ENCODE measurements at regions not wholly inside any gene's neighbourhood (a gene's known extent, or its start where the extent isn't known, plus 50 kb on each side); places are given as distances from the start of the nearest gene placed in this dataset.
A peak's percentile ranks its signal among the peaks of the same experiment; 100 is the strongest.
"Not testable (repeated sequence)": the region's sequence is repeated elsewhere in the genome, so short reads cannot be mapped to it uniquely, and the experiment has no call there.

- CTCF ChIA-PET = no interaction called here
- Mint-ChIP-seq H3K36me3 (ENCODE audit: low read depth) (no peaks in the 10 kb centered on the region), H3K9me3 (no peaks in the 10 kb centered on the region), H3K4me3 (no peak overlapping the region), H3K4me1 (ENCODE audit: low read depth) (no peaks in the 10 kb centered on the region), H3K27ac (no peak overlapping the region), H3K27me3 (ENCODE audit: low read depth) (peaks cover 2% of the 10 kb centered on the region)
- no peak for DNase-seq
- intact Hi-C loops (cut with micrococcal nuclease) = no loop called here
Measured at GRCh38 chr14:34053666-34054065, 102.8 kb upstream of the EGLN3 start.

GRCh38 chr14:34052658-34053014 is 101.8 kb upstream of the EGLN3 start:
- H3K27me3 Mint-ChIP-seq (ENCODE audit: low read depth) = peaks cover 2% of the 10 kb centered on the region
- H3K4me1 Mint-ChIP-seq (ENCODE audit: low read depth) = no peaks in the 10 kb centered on the region
- no peak overlapping the region for H3K4me3 Mint-ChIP-seq
- CTCF ChIA-PET = no interaction called here
- H3K36me3 Mint-ChIP-seq (ENCODE audit: low read depth) = no peaks in the 10 kb centered on the region
- intact Hi-C loops (cut with micrococcal nuclease) = no loop called here
- no peaks in the 10 kb centered on the region for H3K9me3 Mint-ChIP-seq
- no peak for DNase-seq
- H3K27ac Mint-ChIP-seq = no peak overlapping the region

GRCh38 chr14:34051966-34052657 is 101.2 kb upstream of the EGLN3 start:
- CTCF ChIA-PET = no interaction called here
- Mint-ChIP-seq H3K27me3 (ENCODE audit: low read depth) (peaks cover 2% of the 10 kb centered on the region), H3K4me3 (no peak overlapping the region), H3K36me3 (ENCODE audit: low read depth) (no peaks in the 10 kb centered on the region), H3K27ac (no peak overlapping the region), H3K4me1 (ENCODE audit: low read depth) (no peaks in the 10 kb centered on the region), H3K9me3 (no peaks in the 10 kb centered on the region)
- intact Hi-C loops (cut with micrococcal nuclease) = no loop called here
- DNase-seq = no peak

GRCh38 chr14:34050606-34051005 is 99.7 kb upstream of the EGLN3 start:
- H3K9me3 Mint-ChIP-seq = no peaks in the 10 kb centered on the region
- no peak overlapping the region for H3K4me3 Mint-ChIP-seq
- intact Hi-C loops (cut with micrococcal nuclease) = no loop called here
- peaks cover 5% of the 10 kb centered on the region for H3K4me1 Mint-ChIP-seq (ENCODE audit: low read depth)
- no peak overlapping the region for H3K27ac Mint-ChIP-seq
- no peaks in the 10 kb centered on the region for H3K27me3 Mint-ChIP-seq (ENCODE audit: low read depth)
- CTCF ChIA-PET = no interaction called here
- DNase-seq = no peak
- H3K36me3 Mint-ChIP-seq (ENCODE audit: low read depth) = no peaks in the 10 kb centered on the region

GRCh38 chr14:34049790-34050189 is 98.9 kb upstream of the EGLN3 start:
- Mint-ChIP-seq H3K4me1 (ENCODE audit: low read depth) (peaks cover 10% of the 10 kb centered on the region), H3K36me3 (ENCODE audit: low read depth) (no peaks in the 10 kb centered on the region), H3K27ac (no peak overlapping the region), H3K4me3 (no peak overlapping the region), H3K9me3 (no peaks in the 10 kb centered on the region), H3K27me3 (ENCODE audit: low read depth) (no peaks in the 10 kb centered on the region)
- DNase-seq = no peak
- intact Hi-C loops (cut with micrococcal nuclease) = no loop called here
- CTCF ChIA-PET = no interaction called here

GRCh38 chr14:34049187-34049586 is 98.3 kb upstream of the EGLN3 start:
- intact Hi-C loops (cut with micrococcal nuclease); H3K4me3 Mint-ChIP-seq: not testable (repeated sequence)

DNA sequence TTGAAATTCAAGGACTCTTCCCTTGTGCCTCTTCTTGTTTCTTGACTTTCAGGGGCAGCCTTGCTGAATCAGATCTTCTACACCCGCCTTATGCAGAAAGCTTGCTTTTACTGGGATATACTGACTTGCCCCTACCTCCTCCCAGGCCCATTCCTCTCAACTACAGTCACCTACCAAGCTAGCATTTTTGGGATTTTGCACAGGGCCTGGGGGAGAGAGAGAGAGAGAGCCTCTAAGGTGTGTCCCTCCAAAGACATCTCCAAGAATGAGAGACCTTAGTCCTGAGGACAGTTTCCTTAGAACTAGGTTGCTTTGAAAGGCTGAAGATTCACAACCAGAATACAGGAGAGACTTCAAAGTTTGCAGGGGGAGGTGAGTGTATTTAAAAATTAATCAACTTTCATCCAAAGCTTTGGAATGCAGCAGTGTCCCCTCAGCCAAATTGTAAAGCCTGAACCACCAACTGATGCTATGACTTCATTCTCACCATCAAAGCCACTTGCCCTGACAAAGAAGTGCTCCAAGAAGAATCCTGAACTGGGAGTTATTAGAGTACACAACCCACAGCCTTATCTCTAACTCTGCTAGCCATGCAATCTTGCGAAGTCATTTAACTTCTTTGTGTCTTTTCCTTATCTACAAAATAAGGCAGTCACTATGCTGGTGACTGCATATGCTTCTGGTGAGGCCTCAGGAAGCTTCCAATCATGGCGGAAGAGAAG is 96.1 kb upstream of the EGLN3 start:
- Mint-ChIP-seq H3K36me3 (ENCODE audit: low read depth) (no peaks in the 10 kb centered on the region), H3K27ac (no peak overlapping the region), H3K4me3 (no peak overlapping the region), H3K9me3 (no peaks in the 10 kb centered on the region), H3K27me3 (ENCODE audit: low read depth) (no peaks in the 10 kb centered on the region), H3K4me1 (ENCODE audit: low read depth) (peaks cover 25% of the 10 kb centered on the region)
- intact Hi-C loops (cut with micrococcal nuclease) = no loop called here
- no peak for DNase-seq
- CTCF ChIA-PET = no interaction called here

More at GRCh38 chr14:34049187-34049586, 98.3 kb upstream of the EGLN3 start:
- DNase-seq; CTCF ChIA-PET; H3K36me3 Mint-ChIP-seq (ENCODE audit: low read depth); H3K27ac Mint-ChIP-seq; H3K27me3 Mint-ChIP-seq (ENCODE audit: low read depth); H3K9me3 Mint-ChIP-seq: not testable (repeated sequence)
- peaks cover 16% of the 10 kb centered on the region for H3K4me1 Mint-ChIP-seq (ENCODE audit: low read depth)

- Mint-ChIP-seq H3K27me3 (ENCODE audit: low read depth) (no peaks in the 10 kb centered on the region), H3K27ac (no peak overlapping the region), H3K36me3 (ENCODE audit: low read depth) (no peaks in the 10 kb centered on the region), H3K4me3 (no peak overlapping the region), H3K4me1 (ENCODE audit: low read depth) (peaks cover 25% of the 10 kb centered on the region), H3K9me3 (no peaks in the 10 kb centered on the region)
- peak; percentile 10 for DNase-seq
- intact Hi-C loops (cut with micrococcal nuclease) = loop anchor here (5.0 kb wide), 2 partner anchors 202 to 418 kb away; partner anchors contain the start of gene SPTSSA
- CTCF ChIA-PET = no interaction called here
Measured at GRCh38 chr14:34044666-34045306, 93.9 kb upstream of the EGLN3 start.

GRCh38 chr14:34044373-34044637 is 93.4 kb upstream of the EGLN3 start:
- H3K27ac Mint-ChIP-seq = peak overlapping the region; percentile 54
- CTCF ChIA-PET = no interaction called here
- no peak overlapping the region for H3K4me3 Mint-ChIP-seq
- peaks cover 25% of the 10 kb centered on the region for H3K4me1 Mint-ChIP-seq (ENCODE audit: low read depth)
- no peak for DNase-seq
- no peaks in the 10 kb centered on the region for H3K27me3 Mint-ChIP-seq (ENCODE audit: low read depth)
- H3K36me3 Mint-ChIP-seq (ENCODE audit: low read depth) = no peaks in the 10 kb centered on the region
- no peaks in the 10 kb centered on the region for H3K9me3 Mint-ChIP-seq
- intact Hi-C loops (cut with micrococcal nuclease) = loop anchor here (5.0 kb wide), 2 partner anchors 202 to 418 kb away; partner anchors contain the start of gene SPTSSA

- no peaks in the 10 kb centered on the region for H3K27me3 Mint-ChIP-seq (ENCODE audit: low read depth)
- peak overlapping the region; percentile 54 for H3K27ac Mint-ChIP-seq
- H3K4me1 Mint-ChIP-seq (ENCODE audit: low read depth) = peaks cover 25% of the 10 kb centered on the region
- intact Hi-C loops (cut with micrococcal nuclease) = loop anchor here (1.0 to 5.0 kb wide), 4 partner anchors 17 to 419 kb away; partner anchors contain the start of gene SPTSSA
- H3K4me3 Mint-ChIP-seq = no peak overlapping the region
- CTCF ChIA-PET = interaction anchor here (0.7 kb wide), 1 partner anchor 17 kb away, joined by 3 read pairs; no protein-coding TSS in a partner anchor
- DNase-seq = peak; percentile 87
- H3K9me3 Mint-ChIP-seq = no peaks in the 10 kb centered on the region
- H3K36me3 Mint-ChIP-seq (ENCODE audit: low read depth) = no peaks in the 10 kb centered on the region
Measured at GRCh38 chr14:34043627-34044372, 92.9 kb upstream of the EGLN3 start.

GRCh38 chr14:34041220-34041619 is 90.3 kb upstream of the EGLN3 start:
- H3K4me1 Mint-ChIP-seq (ENCODE audit: low read depth) = peaks cover 19% of the 10 kb centered on the region
- H3K9me3 Mint-ChIP-seq = no peaks in the 10 kb centered on the region
- intact Hi-C loops (cut with micrococcal nuclease) = loop anchor here (5.0 kb wide), 2 partner anchors 199 to 421 kb away; partner anchors contain the start of gene SPTSSA
- CTCF ChIA-PET = no interaction called here
- H3K36me3 Mint-ChIP-seq (ENCODE audit: low read depth) = no peaks in the 10 kb centered on the region
- no peak overlapping the region for H3K4me3 Mint-ChIP-seq
- no peaks in the 10 kb centered on the region for H3K27me3 Mint-ChIP-seq (ENCODE audit: low read depth)
- H3K27ac Mint-ChIP-seq = no peak overlapping the region
- DNase-seq = no peak

DNA sequence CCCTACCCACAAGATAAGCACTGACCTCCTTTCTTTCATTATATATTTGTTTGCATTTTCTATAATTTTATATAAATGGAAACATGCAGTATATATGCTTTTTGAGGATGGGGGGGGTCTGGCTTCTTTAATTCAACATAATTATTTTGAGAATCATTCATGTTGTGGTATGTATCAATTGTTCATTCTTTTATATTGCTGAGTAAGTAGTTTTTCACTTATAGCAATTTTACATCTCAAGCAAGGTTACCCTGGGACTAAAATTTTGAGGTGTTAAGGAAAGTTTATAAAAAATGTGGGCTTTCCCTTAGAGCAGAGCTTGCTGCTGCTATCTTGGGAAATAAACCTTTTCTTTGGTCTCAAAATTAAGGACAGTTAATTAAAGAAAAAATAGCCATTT is 89.9 kb upstream of the EGLN3 start:
- Mint-ChIP-seq H3K9me3 (no peaks in the 10 kb centered on the region), H3K4me1 (ENCODE audit: low read depth) (peaks cover 19% of the 10 kb centered on the region), H3K4me3 (no peak overlapping the region), H3K27me3 (ENCODE audit: low read depth) (no peaks in the 10 kb centered on the region), H3K27ac (no peak overlapping the region), H3K36me3 (ENCODE audit: low read depth) (no peaks in the 10 kb centered on the region)
- CTCF ChIA-PET = no interaction called here
- intact Hi-C loops (cut with micrococcal nuclease) = loop anchor here (5.0 kb wide), 2 partner anchors 198 to 422 kb away; partner anchors contain the start of gene SPTSSA
- DNase-seq = no peak
